PC-3 (cell line): ENCODE measurements at regions not wholly inside any gene's neighbourhood (a gene's known extent, or its start where the extent isn't known, plus 50 kb on each side); places are given as distances from the start of the nearest gene placed in this dataset.

ENCODE experiments used
- CTCF ChIP-seq: fragments of 300-600 bp; sonication (generic); conservative IDR thresholded peaks from 2 replicates; pipeline ENCODE4 v1.5.1; 2017; ENCODE audit warnings: antibody characterized with exemption, low read depth, mild to moderate bottlenecking, low read length
- EZH2 ChIP-seq: fragments of 300-600 bp; sonication (generic); IDR thresholded peaks from one replicate; pipeline ENCODE4 v1.6.1; 2017; ENCODE audit warnings: antibody characterized with exemption, mild to moderate bottlenecking, low read length; ENCODE audit not compliant: unreplicated experiment
- EZH2phosphoT487 ChIP-seq: fragments of 300-600 bp; sonication (generic); IDR thresholded peaks from 2 replicates; pipeline ENCODE4 v1.6.1; 2018; ENCODE audit warnings: mild to moderate bottlenecking, antibody characterized with exemption, low read length, borderline replicate concordance

GRCh38 chr6:1091900-1092299 is 220.0 kb upstream of the FOXQ1 start:
- no peak for TF ChIP-seq CTCF
- no peak for TF ChIP-seq EZH2
- no peak for TF ChIP-seq EZH2phosphoT487
